HG03060 (cell line): ENCODE measurements at regions not wholly inside any gene's neighbourhood (a gene's known extent, or its start where the extent isn't known, plus 50 kb on each side); places are given as distances from the start of the nearest gene placed in this dataset.
"Not testable (repeated sequence)": the region's sequence is repeated elsewhere in the genome, so short reads cannot be mapped to it uniquely, and the experiment has no call there.

Source experiments
- ATAC-seq: cut with Tn5 transposase; IDR thresholded peaks from one replicate; pipeline ENCODE4 v1.9.1; 2021; ENCODE audit warnings: low read depth, moderate number of reproducible peaks; ENCODE audit not compliant: unreplicated experiment

- no peak for ATAC-seq
These were observed 601.6 kb upstream of the USP24 start for GRCh38 chr1:55816456-55817426.

- ATAC-seq: no peak
These were observed 600.7 kb upstream of the USP24 start for GRCh38 chr1:55815745-55816455.

GRCh38 chr1:55814967-55815366 is 599.8 kb upstream of the USP24 start:
- no peak for ATAC-seq

- no peak for ATAC-seq
These were observed 598.5 kb upstream of the USP24 start for GRCh38 chr1:55813618-55814017.

- ATAC-seq: no peak
These were observed 597.1 kb upstream of the USP24 start for GRCh38 chr1:55812281-55812680.

GRCh38 chr1:55808263-55808662 is 593.1 kb upstream of the USP24 start:
- no peak for ATAC-seq

- no peak for ATAC-seq
These were observed 588.3 kb upstream of the USP24 start for GRCh38 chr1:55803429-55803828.

GRCh38 chr1:55801481-55801880 is 586.3 kb upstream of the USP24 start:
- no peak for ATAC-seq

GRCh38 chr1:55800503-55800902 is 585.3 kb upstream of the USP24 start:
- no peak for ATAC-seq

- no peak for ATAC-seq
These were observed 578.7 kb upstream of the USP24 start for GRCh38 chr1:55793856-55794255.

- no peak for ATAC-seq
These were observed 577.7 kb upstream of the USP24 start for GRCh38 chr1:55792870-55793269.

GRCh38 chr1:55789466-55789865 is 574.3 kb upstream of the USP24 start:
- ATAC-seq: no peak

GRCh38 chr1:55786396-55786795 is 571.2 kb upstream of the USP24 start:
- no peak for ATAC-seq

GRCh38 chr1:55784941-55785450 is 569.8 kb upstream of the USP24 start:
- not testable (repeated sequence) for ATAC-seq

- ATAC-seq: no peak
These were observed 566.8 kb upstream of the USP24 start for GRCh38 chr1:55781944-55782482.

GRCh38 chr1:55781003-55781402 is 565.8 kb upstream of the USP24 start:
- no peak for ATAC-seq

GRCh38 chr1:55777545-55777944 is 562.4 kb upstream of the USP24 start:
- no peak for ATAC-seq

GRCh38 chr1:55775007-55775406 is 559.8 kb upstream of the USP24 start:
- no peak for ATAC-seq

- no peak for ATAC-seq
These were observed 559.3 kb upstream of the USP24 start for GRCh38 chr1:55774446-55774845.

GRCh38 chr1:55773211-55773940 is 558.2 kb upstream of the USP24 start:
- ATAC-seq: no peak
